GM13976 (cell line): ENCODE measurements at regions not wholly inside any gene's neighbourhood (a gene's known extent, or its start where the extent isn't known, plus 50 kb on each side); places are given as distances from the start of the nearest gene placed in this dataset.

Source experiments
- DNase-seq: peaks from one replicate; pipeline ENCODE4 v3.0.0; 2012; ENCODE audit warnings: low spot score
- in situ Hi-C: fragments of 300-500 bp; cut with MboI; formaldehyde crosslinking; loops from one replicate; pipeline ENCODE4 v1.12.0; 2022; ENCODE audit warnings: low sequenced_read_pairs, mixed read lengths, inconsistent platforms; ENCODE audit not compliant: unreplicated experiment
- TF ChIP-seq, protein P1 (sequence below): IDR thresholded peaks from 2 replicates; pipeline ENCODE4 v1.5.1; 2012; ENCODE audit warnings: borderline replicate concordance, mild to moderate bottlenecking; ENCODE audit not compliant: insufficient read depth; ENCODE audit errors: extremely low read depth, missing control alignments, control extremely low read depth

DNA sequence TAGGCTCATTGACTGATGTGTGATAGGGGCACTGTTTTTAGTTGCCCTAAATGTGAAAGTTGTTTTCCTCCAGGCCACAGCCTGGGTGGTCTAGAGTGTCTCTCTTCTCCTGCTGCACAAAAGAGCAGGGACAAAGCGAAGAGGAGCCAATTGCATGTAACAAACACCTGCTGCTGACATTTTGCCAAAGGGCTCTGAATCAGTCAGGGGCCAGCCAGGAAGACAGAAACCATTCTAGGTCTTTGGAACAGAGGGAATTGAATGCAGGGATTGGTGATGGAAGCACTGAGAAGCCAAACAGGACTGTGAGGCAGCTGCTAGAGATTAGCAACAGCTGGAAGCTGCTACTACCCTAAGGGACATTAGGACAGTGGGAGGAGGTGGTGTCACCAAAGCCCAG is 185.3 kb upstream of the POU3F1 start:
- in situ Hi-C loops = no loop called here
- TF ChIP-seq, protein P1, sequence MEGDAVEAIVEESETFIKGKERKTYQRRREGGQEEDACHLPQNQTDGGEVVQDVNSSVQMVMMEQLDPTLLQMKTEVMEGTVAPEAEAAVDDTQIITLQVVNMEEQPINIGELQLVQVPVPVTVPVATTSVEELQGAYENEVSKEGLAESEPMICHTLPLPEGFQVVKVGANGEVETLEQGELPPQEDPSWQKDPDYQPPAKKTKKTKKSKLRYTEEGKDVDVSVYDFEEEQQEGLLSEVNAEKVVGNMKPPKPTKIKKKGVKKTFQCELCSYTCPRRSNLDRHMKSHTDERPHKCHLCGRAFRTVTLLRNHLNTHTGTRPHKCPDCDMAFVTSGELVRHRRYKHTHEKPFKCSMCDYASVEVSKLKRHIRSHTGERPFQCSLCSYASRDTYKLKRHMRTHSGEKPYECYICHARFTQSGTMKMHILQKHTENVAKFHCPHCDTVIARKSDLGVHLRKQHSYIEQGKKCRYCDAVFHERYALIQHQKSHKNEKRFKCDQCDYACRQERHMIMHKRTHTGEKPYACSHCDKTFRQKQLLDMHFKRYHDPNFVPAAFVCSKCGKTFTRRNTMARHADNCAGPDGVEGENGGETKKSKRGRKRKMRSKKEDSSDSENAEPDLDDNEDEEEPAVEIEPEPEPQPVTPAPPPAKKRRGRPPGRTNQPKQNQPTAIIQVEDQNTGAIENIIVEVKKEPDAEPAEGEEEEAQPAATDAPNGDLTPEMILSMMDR = no peak
- no peak for DNase-seq

- TF ChIP-seq, protein P1 = no peak
- in situ Hi-C loops = no loop called here
- no peak for DNase-seq
Observed at GRCh38 chr1:38228718-38229117, 182.1 kb upstream of the POU3F1 start.

DNA sequence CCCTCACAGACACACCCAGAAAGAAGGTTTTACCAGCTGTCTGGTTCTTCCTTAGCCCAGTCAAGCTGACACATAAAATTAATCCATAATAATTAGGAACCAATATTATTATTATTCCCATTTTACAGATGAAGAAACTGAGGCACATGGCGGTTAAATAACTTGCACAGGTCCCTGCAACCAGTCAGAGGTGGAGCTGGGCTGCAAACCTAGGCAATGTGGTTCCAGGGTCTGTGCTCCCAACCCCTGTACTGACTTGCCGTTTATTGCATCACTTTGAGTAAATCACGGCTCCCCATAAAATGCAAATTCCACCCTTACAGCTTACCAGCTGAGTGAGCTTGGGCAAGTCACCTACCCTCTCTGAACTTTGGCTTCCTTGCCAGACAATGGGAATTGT is 179.2 kb upstream of the POU3F1 start:
- no peak for DNase-seq
- TF ChIP-seq, protein P1 = no peak

DNA sequence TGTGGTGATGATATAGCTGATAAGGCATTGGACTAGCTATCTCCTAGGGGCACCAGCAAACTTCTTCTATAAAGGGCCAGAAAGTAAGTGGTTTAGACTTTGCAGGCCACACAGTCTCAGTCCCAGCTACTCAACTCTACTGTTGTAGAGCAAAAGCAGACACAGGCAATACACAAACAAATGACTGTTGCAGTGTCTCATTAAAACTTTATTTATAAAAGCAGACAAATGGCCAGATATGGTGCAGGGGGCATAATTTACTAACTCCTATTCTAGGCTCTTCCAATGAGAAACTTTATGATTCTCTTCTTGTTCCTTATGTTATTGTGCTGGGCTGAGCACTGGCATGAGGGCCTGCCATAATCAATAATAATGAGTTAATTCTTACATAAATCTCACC is 176.8 kb upstream of the POU3F1 start:
- no peak for DNase-seq
- TF ChIP-seq, protein P1 = no peak
- in situ Hi-C loops = no loop called here

More for the DNA sequence above, 179.2 kb upstream of the POU3F1 start:
- in situ Hi-C loops = no loop called here

DNA sequence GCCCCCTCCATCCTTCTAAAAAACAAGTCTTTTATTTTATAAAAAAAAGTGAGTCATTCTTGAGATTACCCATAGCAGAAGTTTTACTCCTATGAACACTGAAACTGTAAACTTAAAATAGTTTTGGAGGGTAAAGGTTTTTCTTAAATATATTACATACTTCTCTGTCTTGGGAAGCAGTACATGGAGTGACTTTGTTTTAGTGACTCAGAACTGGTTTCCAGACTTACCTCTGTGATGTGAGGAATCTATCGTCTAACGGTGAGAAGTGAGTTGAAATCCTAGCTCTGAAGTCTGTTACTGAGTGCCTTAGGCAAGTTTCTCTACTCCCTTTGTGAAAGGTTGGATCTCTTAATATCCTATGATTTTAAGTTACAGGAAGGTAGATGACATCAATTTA is 176.3 kb upstream of the POU3F1 start:
- no peak for DNase-seq
- in situ Hi-C loops = no loop called here
- TF ChIP-seq, protein P1 = no peak

DNA sequence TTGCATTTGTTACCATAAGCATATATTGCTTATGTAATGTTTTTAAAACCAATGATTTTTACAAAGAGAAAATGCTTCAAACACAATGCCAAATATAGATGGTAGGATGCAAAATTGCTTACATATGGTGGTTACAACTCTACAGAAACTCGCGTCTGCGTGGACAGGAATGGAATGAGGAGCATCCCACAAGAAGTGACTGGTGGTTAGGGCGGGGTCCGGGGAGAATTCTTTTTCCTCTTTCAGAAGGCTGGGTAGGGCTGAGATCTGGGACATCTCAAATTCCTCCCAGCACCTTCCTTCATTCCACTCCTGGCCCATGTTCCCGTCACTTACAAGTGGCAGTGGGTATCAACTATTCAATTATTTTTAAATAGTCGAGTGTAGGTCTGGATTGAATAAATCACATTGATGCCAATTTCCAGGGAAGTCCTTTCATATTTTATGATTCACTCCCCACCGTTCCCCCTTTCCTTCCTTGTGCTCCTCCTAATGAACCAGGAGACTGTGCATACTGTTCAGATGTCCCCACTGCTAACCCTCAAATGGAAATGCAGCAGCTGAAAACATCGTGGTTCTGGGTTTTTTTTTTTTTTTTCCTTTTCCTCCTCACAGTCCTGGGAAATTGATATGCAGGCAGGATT is 174.5 kb upstream of the POU3F1 start:
- in situ Hi-C loops = no loop called here
- no peak for DNase-seq
- TF ChIP-seq, protein P1 = no peak
